NCI-H1417 treated with DMSO at 0.1 percent for 48 hours (cell line): ENCODE measurements at regions not wholly inside any gene's neighbourhood (a gene's known extent, or its start where the extent isn't known, plus 50 kb on each side); places are given as distances from the start of the nearest gene placed in this dataset.

Experiments used
- DNase-seq: peaks from one replicate; lab custom pipeline; 2025; lab: John Stamatoyannopoulos, UW

GRCh38 chr2:71839826-71840225, 307.8 kb downstream of the CYP26B1 start:
- no peak for DNase-seq

- DNase-seq: no peak
Observed at GRCh38 chr2:71834796-71835195, 312.9 kb downstream of the CYP26B1 start.

GRCh38 chr2:71833855-71834560, 313.7 kb downstream of the CYP26B1 start:
- DNase-seq: no peak

- DNase-seq: no peak
Observed at GRCh38 chr2:71833272-71833671, 314.4 kb downstream of the CYP26B1 start.

GRCh38 chr2:71832844-71833243, 314.8 kb downstream of the CYP26B1 start:
- DNase-seq: no peak

- no peak for DNase-seq
Observed at GRCh38 chr2:71832388-71832787, 315.3 kb downstream of the CYP26B1 start.

- no peak for DNase-seq
Observed at GRCh38 chr2:71831193-71831577, 316.5 kb downstream of the CYP26B1 start.

- no peak for DNase-seq
Observed at GRCh38 chr2:71830497-71831192, 317.0 kb downstream of the CYP26B1 start.

GRCh38 chr2:71829008-71829407, 318.7 kb downstream of the CYP26B1 start:
- DNase-seq: no peak

GRCh38 chr2:71827973-71828372, 319.7 kb downstream of the CYP26B1 start:
- no peak for DNase-seq

- no peak for DNase-seq
Observed at GRCh38 chr2:71827524-71827901, 320.1 kb downstream of the CYP26B1 start.

- DNase-seq: no peak
Observed at GRCh38 chr2:71826826-71827523, 320.7 kb downstream of the CYP26B1 start.

- no peak for DNase-seq
Observed at GRCh38 chr2:71826299-71826698, 321.4 kb downstream of the CYP26B1 start.

GRCh38 chr2:71824436-71824835, 323.2 kb downstream of the CYP26B1 start:
- no peak for DNase-seq

GRCh38 chr2:71823526-71823925, 324.1 kb downstream of the CYP26B1 start:
- DNase-seq: no peak

- no peak for DNase-seq
Observed at GRCh38 chr2:71822463-71822862, 325.2 kb downstream of the CYP26B1 start.

GRCh38 chr2:71821856-71822255, 325.8 kb downstream of the CYP26B1 start:
- no peak for DNase-seq

GRCh38 chr2:71816815-71817214, 330.8 kb downstream of the CYP26B1 start:
- no peak for DNase-seq

- DNase-seq: no peak
Observed at GRCh38 chr2:71815701-71816474, 331.8 kb downstream of the CYP26B1 start.

GRCh38 chr2:71814885-71815284, 332.8 kb downstream of the CYP26B1 start:
- DNase-seq: no peak

- DNase-seq: no peak
Observed at GRCh38 chr2:71813807-71814470, 333.7 kb downstream of the CYP26B1 start.

- no peak for DNase-seq
Observed at GRCh38 chr2:71813315-71813714, 334.3 kb downstream of the CYP26B1 start.
